GM21423 (cell line): ENCODE measurements at regions not wholly inside any gene's neighbourhood (a gene's known extent, or its start where the extent isn't known, plus 50 kb on each side); places are given as distances from the start of the nearest gene placed in this dataset.

Experiments used
- ATAC-seq: cut with Tn5 transposase; IDR thresholded peaks from one replicate; pipeline ENCODE4 v1.9.1; 2021; ENCODE audit warnings: mild to moderate bottlenecking, moderate library complexity; ENCODE audit not compliant: unreplicated experiment

DNA sequence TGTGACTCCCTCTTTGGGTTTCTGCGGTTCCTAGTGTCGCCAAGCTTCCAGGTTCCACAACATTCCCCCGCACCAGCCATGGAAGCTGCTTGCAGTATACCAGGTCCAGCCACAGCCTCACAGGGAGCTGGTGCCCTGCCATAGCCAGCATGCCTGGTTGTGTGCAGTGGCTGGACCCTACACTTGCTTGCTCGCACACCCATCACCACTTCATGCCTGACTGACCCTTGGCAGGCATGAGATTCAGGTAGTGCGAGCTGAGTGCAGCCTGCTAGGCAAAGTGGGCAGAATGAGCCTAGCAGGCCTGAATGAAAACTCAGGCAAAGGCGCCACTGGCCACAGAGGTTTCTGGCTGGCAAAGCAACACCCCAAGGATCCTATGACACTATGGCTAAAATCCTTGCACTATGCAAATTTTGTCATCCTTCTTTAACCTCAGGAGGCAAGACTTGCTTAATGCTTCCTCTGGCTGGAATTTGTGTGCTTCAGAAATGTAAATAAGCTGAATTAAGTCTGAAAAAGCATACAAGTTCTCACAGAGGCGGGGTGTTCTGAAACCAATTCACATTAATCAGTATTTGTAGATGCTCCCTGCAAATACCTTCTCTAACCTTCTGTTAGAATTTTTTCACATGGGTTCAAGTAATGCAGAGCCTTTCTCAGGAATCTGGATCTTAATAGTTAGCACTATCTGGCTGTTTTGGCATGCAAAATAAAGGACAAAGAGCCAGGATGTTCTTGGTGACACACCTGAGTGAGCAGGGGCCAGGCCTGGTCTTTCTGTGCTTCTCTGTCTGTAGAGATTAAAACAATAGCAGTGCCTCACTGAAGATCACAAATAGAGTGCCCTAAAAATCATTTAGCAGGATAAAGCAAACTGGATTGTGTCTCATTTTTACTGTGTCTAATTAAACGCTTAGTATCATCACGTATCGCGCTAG is 256.9 kb downstream of the GPATCH2 start:
- ATAC-seq: no peak

- ATAC-seq: no peak
Observed at GRCh38 chr1:217372049-217372970, 258.6 kb downstream of the GPATCH2 start.

- no peak for ATAC-seq
Observed at GRCh38 chr1:217370757-217371156, 260.1 kb downstream of the GPATCH2 start.

GRCh38 chr1:217369996-217370551 is 260.8 kb downstream of the GPATCH2 start:
- ATAC-seq: no peak

DNA sequence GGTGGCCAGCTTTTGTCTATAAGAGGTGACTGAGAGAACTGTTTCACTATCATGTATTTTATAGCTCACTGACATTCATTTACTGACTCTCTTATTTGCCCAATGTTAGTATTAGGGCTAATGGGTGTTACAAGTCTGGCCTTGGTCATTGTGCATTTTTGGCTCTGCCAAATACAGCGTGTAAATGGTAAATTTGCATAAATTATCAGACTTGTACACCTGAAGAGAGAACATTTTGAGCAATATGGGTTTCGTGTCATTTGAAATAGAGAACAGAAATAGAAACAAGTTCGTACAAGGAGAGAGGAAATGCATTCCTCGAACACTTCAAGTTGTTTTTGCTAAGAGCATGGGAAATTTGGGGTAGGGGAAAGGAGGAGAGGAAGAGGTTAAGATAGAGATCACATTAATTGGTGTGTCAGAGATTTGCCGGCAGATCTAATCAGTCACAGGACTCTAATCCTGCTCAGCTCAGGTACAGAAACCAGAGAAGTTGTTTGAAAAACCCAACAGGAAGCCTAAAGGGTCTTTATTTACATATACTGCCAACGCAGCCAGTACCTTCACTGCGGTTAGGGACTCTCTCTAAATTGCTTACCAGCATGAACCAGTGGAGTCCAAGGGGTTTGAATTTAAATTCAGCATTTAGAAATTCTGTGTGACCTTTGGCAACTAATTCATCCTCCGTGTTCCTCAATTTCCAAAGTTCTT is 261.5 kb downstream of the GPATCH2 start:
- peak; percentile 96 for ATAC-seq

DNA sequence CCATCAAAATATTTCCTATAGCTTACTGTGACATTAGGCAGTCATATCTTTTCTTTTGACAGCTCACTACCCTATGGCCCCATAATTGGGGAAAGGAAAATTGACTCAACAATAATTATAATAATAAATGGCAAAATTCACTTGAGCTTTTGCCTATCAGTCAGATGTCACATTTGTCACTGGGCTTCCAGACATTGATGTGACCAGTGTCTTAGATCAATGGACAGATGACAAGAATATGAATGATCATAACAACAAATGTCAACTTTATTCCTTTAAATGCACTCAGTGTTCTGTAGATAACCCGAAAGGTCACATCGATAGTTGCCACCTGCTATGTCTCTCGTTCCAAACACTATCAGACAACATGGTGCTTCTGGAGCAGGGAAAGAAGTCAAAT is 266.7 kb downstream of the GPATCH2 start:
- no peak for ATAC-seq

DNA sequence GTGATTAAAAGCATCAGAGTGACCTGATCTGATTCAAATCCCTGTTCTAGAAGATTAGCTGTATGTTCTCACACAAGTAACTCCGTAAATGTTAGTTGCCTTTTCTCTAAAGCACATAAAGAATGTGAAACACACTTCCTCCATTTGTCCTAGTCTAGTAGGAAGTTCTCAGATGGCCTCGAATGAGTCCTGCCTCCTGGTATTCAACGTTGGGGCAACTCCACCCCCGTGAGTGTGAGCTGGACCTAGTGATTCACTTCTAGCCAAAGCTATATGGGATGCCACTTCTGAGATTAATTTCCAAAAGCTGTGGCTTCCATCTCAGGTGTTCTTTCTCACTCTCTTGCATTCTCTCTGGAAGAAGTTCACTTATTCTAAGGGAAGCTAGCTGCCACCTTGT is 267.6 kb downstream of the GPATCH2 start:
- ATAC-seq: no peak

DNA sequence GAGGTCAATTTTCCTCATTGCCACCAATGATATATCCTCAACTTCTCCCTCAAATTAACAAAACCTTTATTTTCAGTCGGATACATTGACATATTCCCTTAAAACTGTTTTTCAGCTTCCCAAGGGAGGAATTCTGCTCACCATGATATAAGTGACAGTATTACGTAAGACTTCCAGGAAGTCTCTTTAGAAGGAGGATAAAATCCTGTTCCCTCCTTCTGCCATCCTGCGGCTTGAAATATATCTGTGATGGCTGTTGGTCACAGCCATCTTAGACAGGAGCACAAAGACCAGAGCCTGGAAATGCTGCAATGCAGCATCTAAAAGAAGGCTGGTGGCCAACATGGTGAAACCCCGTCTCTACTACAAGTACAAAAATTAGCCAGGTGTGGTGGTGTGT is 270.4 kb downstream of the GPATCH2 start:
- no peak for ATAC-seq

- ATAC-seq: no peak
Observed at GRCh38 chr1:217354895-217355294, 276.0 kb downstream of the GPATCH2 start.

- ATAC-seq: no peak
Observed at GRCh38 chr1:217348960-217349664, 281.8 kb downstream of the GPATCH2 start.

- no peak for ATAC-seq
Observed at GRCh38 chr1:217344712-217345111, 286.2 kb downstream of the GPATCH2 start.

DNA sequence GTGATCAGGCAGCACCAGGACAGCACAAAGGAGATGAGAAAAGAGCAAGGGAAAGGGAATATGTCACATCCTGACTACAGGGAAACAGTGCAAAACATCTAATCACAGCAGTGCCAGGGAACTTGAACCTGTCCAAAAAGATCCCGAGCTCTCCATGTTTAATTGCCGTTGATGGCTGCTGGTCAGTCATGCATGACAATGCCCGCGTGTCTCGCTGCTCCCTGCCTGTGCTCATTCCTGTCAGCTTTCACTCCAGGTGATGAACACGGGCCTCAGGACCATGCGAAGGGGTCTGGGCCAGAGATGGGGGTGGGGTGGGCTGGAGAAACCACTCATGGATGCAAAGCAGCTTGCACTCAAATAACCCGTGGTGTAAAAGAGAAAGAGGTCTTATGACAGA is 287.0 kb downstream of the GPATCH2 start:
- no peak for ATAC-seq

GRCh38 chr1:217342105-217342504 is 288.8 kb downstream of the GPATCH2 start:
- ATAC-seq: peak; percentile 60

DNA sequence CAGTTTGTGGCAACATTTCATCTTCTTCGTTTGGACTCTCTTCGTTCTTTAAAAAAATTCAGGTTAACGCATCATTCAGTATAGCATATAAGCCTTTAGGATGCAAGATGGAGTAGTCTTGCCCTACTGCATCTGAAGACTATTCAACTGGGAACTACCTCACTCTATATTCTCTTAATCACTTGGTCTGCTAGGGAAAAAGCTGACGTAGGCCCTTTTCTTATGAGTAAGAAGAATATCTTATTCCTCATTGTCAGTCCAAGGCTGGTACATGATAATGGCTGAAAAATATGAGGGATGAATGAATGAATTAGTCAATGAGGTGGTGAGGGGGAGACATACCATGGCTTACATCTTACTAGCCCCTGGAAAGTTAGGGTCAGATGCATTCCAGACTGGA is 294.2 kb downstream of the GPATCH2 start:
- ATAC-seq: no peak

GRCh38 chr1:217333939-217334338 is 297.0 kb downstream of the GPATCH2 start:
- ATAC-seq: peak; percentile 73

GRCh38 chr1:217332431-217333065 is 298.3 kb downstream of the GPATCH2 start:
- ATAC-seq: no peak

DNA sequence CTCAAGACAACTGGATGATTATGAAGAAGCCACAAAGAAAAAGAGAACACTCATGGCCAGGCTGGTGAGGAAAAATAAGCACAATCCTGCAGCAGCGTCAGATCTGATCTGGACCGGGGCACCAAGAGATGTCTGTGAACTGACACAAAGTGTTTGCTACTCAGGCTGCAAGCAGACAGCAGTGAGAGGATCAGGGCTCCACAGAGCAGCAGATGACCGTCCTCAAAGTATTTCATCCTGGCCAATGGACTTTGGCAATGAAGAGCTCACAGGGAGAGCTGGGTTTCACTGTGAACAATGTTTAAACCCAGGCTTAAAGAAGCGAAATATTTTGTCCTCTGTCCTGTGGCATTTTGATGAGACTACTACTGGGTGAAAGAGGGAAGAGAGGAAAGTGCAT is 299.2 kb downstream of the GPATCH2 start:
- no peak for ATAC-seq

DNA sequence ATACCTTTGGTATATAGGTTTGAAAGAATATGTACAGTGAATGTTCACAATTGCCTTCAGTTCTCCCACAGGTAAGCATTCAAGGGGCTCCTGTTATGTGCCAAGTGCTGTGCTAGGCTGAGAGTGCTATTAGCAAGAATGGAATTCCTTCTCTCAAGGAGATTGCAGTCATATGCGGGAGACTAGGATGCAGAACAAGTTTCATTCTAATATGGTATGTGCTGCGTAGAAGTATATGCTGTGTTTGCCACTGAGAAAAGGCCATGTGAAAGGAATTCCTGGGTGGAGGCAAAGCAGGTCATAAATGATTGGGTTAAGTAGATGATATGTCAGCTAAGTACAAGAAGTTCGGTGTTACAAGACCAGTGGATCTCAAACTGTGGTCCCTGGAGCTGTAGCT is 303.0 kb downstream of the GPATCH2 start:
- no peak for ATAC-seq

GRCh38 chr1:217322834-217323233 is 308.1 kb downstream of the GPATCH2 start:
- ATAC-seq: peak; percentile 100

DNA sequence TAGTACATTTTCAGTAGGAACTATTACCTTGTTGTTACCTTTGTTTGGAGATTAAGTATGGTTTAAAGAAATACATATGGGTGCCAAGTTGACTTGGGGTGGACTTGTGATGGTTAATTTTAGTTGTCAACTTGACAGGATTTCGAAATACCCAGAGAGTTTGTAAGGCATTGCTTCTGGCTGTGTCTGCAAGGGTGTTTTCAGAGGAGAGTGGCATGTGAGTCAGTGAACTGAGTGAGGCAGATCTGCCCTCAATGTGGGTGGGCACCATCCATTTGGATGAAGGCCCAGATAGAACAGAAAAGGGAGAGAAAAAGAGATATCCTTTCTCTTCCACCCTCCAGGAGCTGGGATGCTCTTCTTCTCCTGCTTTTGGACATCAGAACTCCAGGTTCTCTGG is 315.5 kb downstream of the GPATCH2 start:
- ATAC-seq: no peak
